DND-41 (cell line): ENCODE measurements at regions not wholly inside any gene's neighbourhood (a gene's known extent, or its start where the extent isn't known, plus 50 kb on each side); places are given as distances from the start of the nearest gene placed in this dataset.

Source experiments
- ATAC-seq: fragments of 200-7000 bp; cut with Tn5 transposase; 3 replicates; pipeline ENCODE4 v1.9.1; 2021; ENCODE audit warnings: low read depth; ENCODE audit not compliant: insufficient read depth
- DNase-seq: peaks from one replicate; pipeline ENCODE4 v3.0.0-alpha.2; 2020
- H2AFZ ChIP-seq: 2 replicates; pipeline ENCODE4 v1.6.0; 2012; ENCODE audit warnings: low read depth, low read length
- H3K27ac ChIP-seq: 2 replicates; pipeline ENCODE4 v1.5.1; 2012; ENCODE audit warnings: low read length, inconsistent platforms
- H3K27me3 ChIP-seq: fragments of 200-600 bp; sonication (generic); 2 replicates; pipeline ENCODE4 v1.6.0; 2012; ENCODE audit warnings: low read length, mild to moderate bottlenecking, inconsistent platforms; ENCODE audit not compliant: insufficient read depth, poor library complexity
- H3K36me3 ChIP-seq: 2 replicates; pipeline ENCODE4 v1.5.1; 2012; ENCODE audit warnings: low read length, inconsistent platforms; ENCODE audit not compliant: insufficient read depth
- H3K4me1 ChIP-seq: 2 replicates; pipeline ENCODE4 v1.5.1; 2012; ENCODE audit warnings: mild to moderate bottlenecking, low read length; ENCODE audit not compliant: insufficient read depth
- H3K4me2 ChIP-seq: 2 replicates; pipeline ENCODE4 v1.6.0; 2012; ENCODE audit warnings: mild to moderate bottlenecking, moderate library complexity, low read length, inconsistent platforms; ENCODE audit not compliant: insufficient read depth
- H3K4me3 ChIP-seq, 2 experiments: fragments of 200-600 bp in 1 of 2; shearing (Covaris generic) in 1 of 2; 2 replicates each; pipeline ENCODE4 v1.5.1; 2012 to 2016; ENCODE audit warnings: inconsistent platforms in 2 of 2, low read length in 2 of 2, mild to moderate bottlenecking in 2 of 2, low read depth in 1 of 2, moderate library complexity in 1 of 2
- H3K79me2 ChIP-seq: 2 replicates; pipeline ENCODE4 v1.6.0; 2012; ENCODE audit warnings: low read length, inconsistent platforms; ENCODE audit not compliant: insufficient read depth
- H3K9ac ChIP-seq: 2 replicates; pipeline ENCODE4 v1.6.0; 2012; ENCODE audit warnings: low read depth, mild to moderate bottlenecking, inconsistent platforms, low read length, moderate library complexity
- H3K9me3 ChIP-seq: 2 replicates; pipeline ENCODE4 v1.5.1; 2012; ENCODE audit warnings: low read length, moderate library complexity, mild to moderate bottlenecking, inconsistent platforms; ENCODE audit not compliant: insufficient read depth, severe bottlenecking
- H4K20me1 ChIP-seq: 2 replicates; pipeline ENCODE4 v1.6.0; 2012; ENCODE audit warnings: low read length; ENCODE audit not compliant: insufficient read depth
- EZH2 ChIP-seq: IDR thresholded peaks from 3 replicates; pipeline ENCODE4 v1.6.1; 2012; ENCODE audit warnings: borderline replicate concordance, low read depth, mild to moderate bottlenecking, moderate library complexity, low read length, inconsistent platforms; ENCODE audit not compliant: severe bottlenecking
- TF ChIP-seq, protein P1 (sequence below): IDR thresholded peaks from 2 replicates; pipeline ENCODE4 v1.5.1; 2012; ENCODE audit warnings: borderline replicate concordance, low read length, moderate library complexity, mild to moderate bottlenecking; ENCODE audit not compliant: poor library complexity, severe bottlenecking; ENCODE audit errors: extremely low read depth

- no peaks in the 10 kb centered on the region for H3K79me2 ChIP-seq
- no peaks in the 10 kb centered on the region for H3K4me1 ChIP-seq
- H3K4me3 ChIP-seq, result no peak overlapping the region
- no peaks in the 10 kb centered on the region for H3K9me3 ChIP-seq
- DNase-seq (no peak), ATAC-seq (no peak)
- TF ChIP-seq EZH2, result no peak
- TF ChIP-seq, protein P1, sequence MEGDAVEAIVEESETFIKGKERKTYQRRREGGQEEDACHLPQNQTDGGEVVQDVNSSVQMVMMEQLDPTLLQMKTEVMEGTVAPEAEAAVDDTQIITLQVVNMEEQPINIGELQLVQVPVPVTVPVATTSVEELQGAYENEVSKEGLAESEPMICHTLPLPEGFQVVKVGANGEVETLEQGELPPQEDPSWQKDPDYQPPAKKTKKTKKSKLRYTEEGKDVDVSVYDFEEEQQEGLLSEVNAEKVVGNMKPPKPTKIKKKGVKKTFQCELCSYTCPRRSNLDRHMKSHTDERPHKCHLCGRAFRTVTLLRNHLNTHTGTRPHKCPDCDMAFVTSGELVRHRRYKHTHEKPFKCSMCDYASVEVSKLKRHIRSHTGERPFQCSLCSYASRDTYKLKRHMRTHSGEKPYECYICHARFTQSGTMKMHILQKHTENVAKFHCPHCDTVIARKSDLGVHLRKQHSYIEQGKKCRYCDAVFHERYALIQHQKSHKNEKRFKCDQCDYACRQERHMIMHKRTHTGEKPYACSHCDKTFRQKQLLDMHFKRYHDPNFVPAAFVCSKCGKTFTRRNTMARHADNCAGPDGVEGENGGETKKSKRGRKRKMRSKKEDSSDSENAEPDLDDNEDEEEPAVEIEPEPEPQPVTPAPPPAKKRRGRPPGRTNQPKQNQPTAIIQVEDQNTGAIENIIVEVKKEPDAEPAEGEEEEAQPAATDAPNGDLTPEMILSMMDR, result no peak
- H2AFZ ChIP-seq, result no peak overlapping the region
- no peaks in the 10 kb centered on the region for H3K27me3 ChIP-seq
- no peak overlapping the region for H3K4me2 ChIP-seq
- no peak overlapping the region for H3K27ac ChIP-seq
- H4K20me1 ChIP-seq, result no peaks in the 10 kb centered on the region
- no peaks in the 10 kb centered on the region for H3K36me3 ChIP-seq
- H3K9ac ChIP-seq, result no peak overlapping the region
Observed at GRCh38 chr9:2453106-2453505, 168.5 kb upstream of the VLDLR start.

- Histone ChIP-seq H3K4me1 (no peaks in the 10 kb centered on the region), H3K27ac (no peak overlapping the region), H3K4me2 (no peak overlapping the region), H3K9me3 (no peaks in the 10 kb centered on the region), H3K4me3 (no peak overlapping the region), H4K20me1 (no peaks in the 10 kb centered on the region), H3K9ac (no peak overlapping the region), H3K79me2 (no peaks in the 10 kb centered on the region), H3K36me3 (no peaks in the 10 kb centered on the region), H3K27me3 (no peaks in the 10 kb centered on the region), H2AFZ (no peak overlapping the region)
- TF ChIP-seq EZH2, result no peak
- TF ChIP-seq, protein P1, result no peak
- ATAC-seq (no peak), DNase-seq (no peak)
Observed at GRCh38 chr9:2453701-2454100, 167.9 kb upstream of the VLDLR start.

- no peak overlapping the region for H3K4me3 ChIP-seq
- no peak for TF ChIP-seq EZH2
- TF ChIP-seq, protein P1, result no peak
- no peak overlapping the region for H3K4me2 ChIP-seq
- H3K27me3 ChIP-seq, result no peaks in the 10 kb centered on the region
- no peak overlapping the region for H2AFZ ChIP-seq
- H3K9ac ChIP-seq, result no peak overlapping the region
- no peak for DNase-seq
- no peaks in the 10 kb centered on the region for H3K79me2 ChIP-seq
- no peaks in the 10 kb centered on the region for H3K9me3 ChIP-seq
- no peak overlapping the region for H3K27ac ChIP-seq
- no peaks in the 10 kb centered on the region for H3K4me1 ChIP-seq
- ATAC-seq, result no peak
- no peaks in the 10 kb centered on the region for H3K36me3 ChIP-seq
- H4K20me1 ChIP-seq, result no peaks in the 10 kb centered on the region
Observed at GRCh38 chr9:2459756-2460155, 161.8 kb upstream of the VLDLR start.

DNA sequence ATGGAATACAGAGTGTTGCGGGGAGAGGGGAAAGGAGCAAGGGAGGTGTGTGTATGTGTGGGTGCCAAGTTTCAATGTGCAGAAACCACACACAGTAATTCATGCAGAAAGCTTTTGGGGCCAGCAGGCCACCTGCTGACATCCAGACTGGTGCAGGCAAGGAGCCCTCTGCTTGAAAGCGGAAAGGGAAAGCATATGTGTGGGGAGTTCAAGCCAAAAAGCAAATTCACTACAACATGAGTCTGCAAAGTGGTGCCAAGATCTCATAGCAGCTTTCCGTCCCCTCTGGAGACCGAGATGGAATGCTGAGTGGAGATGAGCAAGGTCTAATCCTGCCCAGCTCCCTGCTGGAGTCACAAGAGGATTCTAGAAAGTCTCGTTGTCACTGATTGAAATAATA lies 159.7 kb upstream of the VLDLR start:
- Histone ChIP-seq H3K27me3 (no peaks in the 10 kb centered on the region), H3K4me2 (no peak overlapping the region), H3K27ac (no peak overlapping the region), H3K9me3 (no peaks in the 10 kb centered on the region), H3K79me2 (no peaks in the 10 kb centered on the region), H2AFZ (no peak overlapping the region), H3K4me3 (no peak overlapping the region), H3K4me1 (no peaks in the 10 kb centered on the region), H4K20me1 (no peaks in the 10 kb centered on the region), H3K9ac (no peak overlapping the region), H3K36me3 (no peaks in the 10 kb centered on the region)
- ATAC-seq (no peak), DNase-seq (no peak)
- TF ChIP-seq EZH2, result no peak
- TF ChIP-seq, protein P1, result no peak
